DMS114 treated with DMSO at 0.1 percent for 48 hours (cell line): ENCODE measurements at regions not wholly inside any gene's neighbourhood (a gene's known extent, or its start where the extent isn't known, plus 50 kb on each side); places are given as distances from the start of the nearest gene placed in this dataset.

Experiments used
- DNase-seq: peaks from one replicate; lab custom pipeline; 2025; ENCODE audit not compliant: unreplicated experiment; lab: John Stamatoyannopoulos, UW

- no peak for DNase-seq
Measured at GRCh38 chr5:61596265-61596664, 264.2 kb downstream of the ZSWIM6 start.

GRCh38 chr5:61597684-61598083 is 265.6 kb downstream of the ZSWIM6 start:
- DNase-seq: no peak

GRCh38 chr5:61598126-61598525 is 266.1 kb downstream of the ZSWIM6 start:
- no peak for DNase-seq

GRCh38 chr5:61599370-61600122 is 267.5 kb downstream of the ZSWIM6 start:
- no peak for DNase-seq

GRCh38 chr5:61600123-61600444 is 268.0 kb downstream of the ZSWIM6 start:
- no peak for DNase-seq

- no peak for DNase-seq
Measured at GRCh38 chr5:61600945-61601511, 269.0 kb downstream of the ZSWIM6 start.

- no peak for DNase-seq
Measured at GRCh38 chr5:61603211-61603908, 271.3 kb downstream of the ZSWIM6 start.

- no peak for DNase-seq
Measured at GRCh38 chr5:61604076-61605025, 272.3 kb downstream of the ZSWIM6 start.

GRCh38 chr5:61609840-61610677 is 278.0 kb downstream of the ZSWIM6 start:
- no peak for DNase-seq

GRCh38 chr5:61610678-61611024 is 278.6 kb downstream of the ZSWIM6 start:
- DNase-seq: no peak

- DNase-seq: no peak
Measured at GRCh38 chr5:61612431-61612830, 280.4 kb downstream of the ZSWIM6 start.

- DNase-seq: no peak
Measured at GRCh38 chr5:61613679-61614078, 281.6 kb downstream of the ZSWIM6 start.

- DNase-seq: no peak
Measured at GRCh38 chr5:61614606-61615005, 282.5 kb downstream of the ZSWIM6 start.

- DNase-seq: no peak
Measured at GRCh38 chr5:61617039-61617438, 285.0 kb downstream of the ZSWIM6 start.

GRCh38 chr5:61617995-61618525 is 286.0 kb downstream of the ZSWIM6 start:
- DNase-seq: no peak

- no peak for DNase-seq
Measured at GRCh38 chr5:61618577-61618976, 286.5 kb downstream of the ZSWIM6 start.

GRCh38 chr5:61619289-61619688 is 287.2 kb downstream of the ZSWIM6 start:
- DNase-seq: no peak

GRCh38 chr5:61619777-61620518 is 287.9 kb downstream of the ZSWIM6 start:
- no peak for DNase-seq

GRCh38 chr5:61620699-61621182 is 288.7 kb downstream of the ZSWIM6 start:
- DNase-seq: no peak
